Upper lobe of left lung (tissue), 4 donors: ENCODE measurements at regions not wholly inside any gene's neighbourhood (a gene's known extent, or its start where the extent isn't known, plus 50 kb on each side); places are given as distances from the start of the nearest gene placed in this dataset.

Source experiments
- CTCF ChIP-seq, 6 experiments: fragments of 450-650 bp in 4 of 6; fragments of 200-600 bp in 2 of 6; sonication (generic) in 2 of 6; IDR thresholded peaks; one replicate each; pipeline ENCODE4 v1.5.1; 2016 to 2019; ENCODE audit warnings: antibody characterized with exemption in 6 of 6
- EP300 ChIP-seq, 4 donors: sonication (generic); formaldehyde crosslinking; IDR thresholded peaks; one replicate each; pipeline ENCODE4 v1.5.1; 2017; ENCODE audit warnings: antibody characterized with exemption in 4 of 4, control low read depth in 2 of 4

GRCh38 chr2:186220409-186220808 lies 265.7 kb upstream of the ZC3H15 start:
- TF ChIP-seq EP300 (IDR thresholded peaks at IDR 0.05): no peak
- TF ChIP-seq CTCF (IDR thresholded peaks at IDR 0.05): no peak
